Mononuclear cell (primary cell): ENCODE measurements at regions not wholly inside any gene's neighbourhood (a gene's known extent, or its start where the extent isn't known, plus 50 kb on each side); places are given as distances from the start of the nearest gene placed in this dataset.

ENCODE experiments used
- H3K27me3 ChIP-seq: 2 replicates; pipeline ENCODE4 v1.6.0; 2011; ENCODE audit warnings: low read length, control low read depth; ENCODE audit not compliant: insufficient read depth
- H3K4me1 ChIP-seq: 2 replicates; pipeline ENCODE4 v1.5.1; 2011; ENCODE audit warnings: mild to moderate bottlenecking, low read length, control low read depth; ENCODE audit not compliant: insufficient read depth
- H3K4me3 ChIP-seq: 2 replicates; pipeline ENCODE4 v1.5.1; 2011; ENCODE audit warnings: mild to moderate bottlenecking, low read length, moderate library complexity
- H3K9me3 ChIP-seq: 2 replicates; pipeline ENCODE4 v1.5.1; 2011; ENCODE audit warnings: low read depth, mild to moderate bottlenecking, control low read depth, low read length

DNA sequence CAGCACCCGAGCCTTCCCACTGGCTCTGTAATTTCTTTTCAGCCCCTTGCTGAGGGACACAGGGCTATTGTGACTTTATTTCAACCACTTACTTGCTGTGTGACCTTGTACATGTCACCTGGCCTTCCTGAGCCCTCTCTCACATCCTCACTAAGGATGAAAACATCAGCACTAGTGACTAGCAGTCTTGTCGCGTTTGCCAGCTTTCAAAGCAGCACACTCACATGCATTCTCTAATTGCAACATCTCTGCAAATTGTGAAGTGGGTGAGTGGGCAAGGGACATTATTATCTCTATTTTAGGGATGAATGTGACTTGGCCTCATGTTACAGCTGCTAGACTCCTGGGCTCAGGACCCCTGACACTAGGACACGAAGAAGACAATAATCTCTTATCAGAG, 144.5 kb downstream of the SEC61B start:
- Histone ChIP-seq H3K4me1 (peaks cover 9% of the 10 kb centered on the region), H3K27me3 (no peaks in the 10 kb centered on the region), H3K4me3 (no peak overlapping the region), H3K9me3 (no peaks in the 10 kb centered on the region)

GRCh38 chr9:99368341-99369326, 146.6 kb downstream of the SEC61B start:
- peaks cover 9% of the 10 kb centered on the region for H3K4me1 ChIP-seq
- H3K4me3 ChIP-seq = no peak overlapping the region
- H3K9me3 ChIP-seq = no peaks in the 10 kb centered on the region
- no peaks in the 10 kb centered on the region for H3K27me3 ChIP-seq

DNA sequence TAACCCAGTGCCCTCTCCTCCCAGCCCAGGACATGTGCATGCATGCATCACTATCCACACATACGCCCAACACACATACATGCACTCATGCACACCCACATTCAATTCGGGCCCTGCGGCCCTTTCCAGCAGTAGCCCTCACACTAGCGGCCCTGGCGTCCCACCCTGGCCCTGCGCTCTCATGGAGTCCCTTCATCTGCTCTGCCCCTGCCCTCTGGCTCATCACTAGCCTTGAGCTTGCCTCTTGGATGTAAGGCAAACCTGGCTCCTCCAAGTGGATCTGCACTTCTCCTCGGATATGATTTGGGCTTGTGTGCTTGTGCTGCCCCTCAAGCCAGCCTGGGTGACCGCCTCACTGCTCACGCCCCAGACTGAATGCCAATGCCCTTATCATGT, 147.2 kb downstream of the SEC61B start:
- no peak overlapping the region for H3K4me3 ChIP-seq
- no peaks in the 10 kb centered on the region for H3K27me3 ChIP-seq
- H3K4me1 ChIP-seq = peaks cover 9% of the 10 kb centered on the region

GRCh38 chr9:99370376-99370775, 148.3 kb downstream of the SEC61B start:
- Histone ChIP-seq H3K4me1 (peaks cover 9% of the 10 kb centered on the region), H3K4me3 (no peak overlapping the region), H3K27me3 (no peaks in the 10 kb centered on the region), H3K9me3 (no peaks in the 10 kb centered on the region)

More for the DNA sequence above, 147.2 kb downstream of the SEC61B start:
- H3K9me3 ChIP-seq = no peaks in the 10 kb centered on the region

DNA sequence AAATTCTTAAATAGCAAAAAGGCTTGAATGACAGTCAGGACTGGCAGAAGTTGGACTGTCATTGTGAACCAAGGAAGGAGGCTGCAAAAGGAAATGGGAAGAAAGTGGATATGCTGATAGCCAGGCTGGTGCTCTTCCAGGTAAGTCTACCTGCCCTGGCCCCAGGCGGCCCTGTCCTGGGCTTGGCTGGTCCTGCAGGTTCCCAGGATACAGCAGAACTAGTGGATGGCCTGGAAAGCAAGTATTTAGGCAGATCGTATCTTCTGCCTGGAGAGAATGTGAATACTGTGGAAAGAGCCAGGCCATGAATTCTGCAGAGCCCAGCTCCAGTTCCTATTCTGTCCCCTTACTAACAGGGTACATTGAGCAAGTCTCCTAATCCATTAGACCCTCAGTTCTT, 149.3 kb downstream of the SEC61B start:
- Histone ChIP-seq H3K27me3 (peaks cover 1% of the 10 kb centered on the region), H3K4me3 (no peak overlapping the region), H3K4me1 (peaks cover 9% of the 10 kb centered on the region), H3K9me3 (no peaks in the 10 kb centered on the region)

GRCh38 chr9:99373912-99374311, 151.8 kb downstream of the SEC61B start:
- Histone ChIP-seq H3K27me3 (peaks cover 2% of the 10 kb centered on the region), H3K9me3 (no peaks in the 10 kb centered on the region), H3K4me3 (no peak overlapping the region), H3K4me1 (no peaks in the 10 kb centered on the region)

DNA sequence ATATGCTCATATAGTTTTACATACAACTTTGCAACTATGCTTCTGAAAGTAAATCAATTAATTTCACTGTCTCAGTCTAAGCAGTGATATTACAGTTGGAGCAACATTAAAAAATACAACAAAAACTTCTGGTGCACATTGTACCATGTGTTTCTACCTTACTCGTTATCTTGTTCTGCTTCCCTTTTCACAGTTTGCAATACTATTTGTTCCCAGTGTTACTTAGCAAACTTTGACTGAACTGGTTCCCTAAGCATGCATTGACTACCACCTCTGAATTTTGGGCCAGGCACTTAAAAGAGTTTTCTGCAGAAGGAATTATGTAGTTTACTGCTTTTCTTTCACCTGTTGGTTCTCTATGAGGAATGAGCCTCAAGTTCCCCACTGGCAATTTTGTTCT, 152.7 kb downstream of the SEC61B start:
- Histone ChIP-seq H3K4me1 (no peaks in the 10 kb centered on the region), H3K27me3 (peaks cover 2% of the 10 kb centered on the region), H3K9me3 (no peaks in the 10 kb centered on the region), H3K4me3 (no peak overlapping the region)

GRCh38 chr9:99375481-99375880, 153.4 kb downstream of the SEC61B start:
- H3K4me3 ChIP-seq = no peak overlapping the region
- peaks cover 2% of the 10 kb centered on the region for H3K27me3 ChIP-seq
- no peaks in the 10 kb centered on the region for H3K4me1 ChIP-seq
- no peaks in the 10 kb centered on the region for H3K9me3 ChIP-seq

DNA sequence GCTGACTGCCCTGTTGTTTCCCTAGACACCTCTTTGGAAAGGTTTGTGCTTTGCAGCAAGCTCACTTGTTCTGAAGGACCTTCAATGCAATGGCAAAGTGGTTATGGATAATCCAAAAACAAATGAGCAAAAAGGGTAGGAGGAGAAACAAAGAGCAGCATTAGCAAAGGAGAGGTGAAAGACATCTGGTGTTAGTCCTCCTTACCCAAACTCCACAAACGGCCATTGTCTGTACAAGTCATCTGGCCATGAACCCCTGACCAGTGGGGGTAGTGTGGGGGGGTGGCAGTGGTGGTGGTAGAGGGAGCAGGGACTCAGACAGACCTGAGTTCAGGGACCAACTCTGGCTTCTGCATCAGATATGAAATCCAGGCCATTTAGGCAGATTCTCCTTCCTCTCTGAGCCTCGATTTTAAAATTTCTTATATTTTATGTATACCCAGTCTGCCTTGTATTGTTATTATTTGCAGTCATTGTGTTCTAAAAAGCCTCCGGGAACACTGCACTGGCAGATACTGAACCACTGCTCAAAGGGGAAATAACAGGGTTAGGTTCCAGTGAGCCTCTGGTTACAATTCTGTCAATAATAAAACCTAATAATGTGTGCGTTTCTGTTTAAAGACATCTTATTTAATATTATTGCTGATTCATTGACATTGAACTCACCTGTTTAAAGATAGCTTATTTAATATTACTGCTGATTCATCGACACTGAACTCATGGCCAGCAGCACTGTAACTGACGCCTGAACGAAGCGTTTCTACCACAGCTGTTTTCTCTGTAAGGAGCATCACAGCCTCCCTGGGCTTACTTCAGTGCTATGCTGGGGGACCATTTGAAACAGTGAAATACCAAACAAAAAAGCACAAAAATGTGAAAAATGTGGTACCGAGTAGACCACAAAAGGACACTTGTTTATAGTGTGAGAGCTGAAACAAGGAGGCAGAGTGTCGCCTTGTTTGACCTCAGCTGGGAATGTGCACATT, 156.0 kb downstream of the SEC61B start:
- peaks cover 2% of the 10 kb centered on the region for H3K27me3 ChIP-seq

GRCh38 chr9:99383536-99383935, 161.5 kb downstream of the SEC61B start:
- Histone ChIP-seq H3K27me3 (no peaks in the 10 kb centered on the region), H3K4me1 (no peaks in the 10 kb centered on the region), H3K9me3 (no peaks in the 10 kb centered on the region), H3K4me3 (no peak overlapping the region)

More for the DNA sequence above, 156.0 kb downstream of the SEC61B start:
- no peaks in the 10 kb centered on the region for H3K4me1 ChIP-seq
- H3K9me3 ChIP-seq = no peaks in the 10 kb centered on the region
- no peak overlapping the region for H3K4me3 ChIP-seq

- H3K4me1 ChIP-seq = no peaks in the 10 kb centered on the region
- no peaks in the 10 kb centered on the region for H3K27me3 ChIP-seq
- H3K9me3 ChIP-seq = no peaks in the 10 kb centered on the region
- H3K4me3 ChIP-seq = no peak overlapping the region
Observed at GRCh38 chr9:99385215-99385614, 163.1 kb downstream of the SEC61B start.

GRCh38 chr9:99385814-99386279, 163.8 kb downstream of the SEC61B start:
- H3K9me3 ChIP-seq = no peaks in the 10 kb centered on the region
- H3K4me3 ChIP-seq = no peak overlapping the region
- H3K4me1 ChIP-seq = no peaks in the 10 kb centered on the region
- no peaks in the 10 kb centered on the region for H3K27me3 ChIP-seq

GRCh38 chr9:99387431-99387830, 165.3 kb downstream of the SEC61B start:
- Histone ChIP-seq H3K4me1 (no peaks in the 10 kb centered on the region), H3K9me3 (no peaks in the 10 kb centered on the region), H3K4me3 (no peak overlapping the region), H3K27me3 (no peaks in the 10 kb centered on the region)

DNA sequence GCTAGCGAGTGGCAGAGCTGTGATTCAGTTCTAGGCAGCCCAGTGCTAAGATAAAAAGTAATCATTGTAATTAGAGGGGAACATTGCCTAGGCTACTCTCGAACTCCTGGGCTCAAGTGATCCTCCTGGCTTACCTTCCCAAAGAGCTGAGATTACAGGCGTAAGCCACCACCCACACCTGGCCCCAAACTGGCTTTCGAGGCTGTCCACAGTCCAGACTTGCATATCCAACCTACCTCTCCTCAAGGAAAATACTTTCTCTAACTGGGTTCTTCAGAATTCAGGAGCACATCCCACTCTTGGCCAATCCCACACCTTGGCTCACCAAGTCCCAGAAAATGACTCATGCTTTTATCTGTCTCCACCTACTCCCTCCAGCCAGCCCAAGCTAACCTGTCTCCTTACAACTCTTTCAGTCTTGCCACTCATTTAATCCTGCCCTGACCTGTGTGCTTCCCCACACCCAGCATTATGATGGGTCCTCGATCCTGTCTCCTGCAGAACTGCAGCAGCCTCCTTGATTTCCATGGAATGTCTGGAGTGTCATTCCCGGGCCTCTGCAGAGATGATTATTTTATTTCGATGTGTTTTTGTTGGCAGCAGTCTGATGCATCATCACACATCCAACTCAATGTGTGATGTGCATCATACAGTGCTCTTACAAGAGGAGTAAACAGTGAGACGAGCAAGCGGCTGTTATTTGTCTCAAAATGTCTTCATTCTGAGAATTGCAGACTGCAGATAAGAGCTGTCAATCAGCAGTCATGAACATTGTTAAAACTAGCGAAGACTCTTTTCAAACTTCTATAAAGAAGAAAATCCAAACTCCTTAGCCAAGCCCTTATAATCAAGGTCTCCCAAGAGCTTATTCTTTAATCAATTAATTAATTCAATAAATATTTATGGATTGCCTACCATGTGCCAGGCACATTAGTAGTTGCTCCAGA, 167.3 kb downstream of the SEC61B start:
- no peaks in the 10 kb centered on the region for H3K9me3 ChIP-seq
- no peaks in the 10 kb centered on the region for H3K27me3 ChIP-seq
- no peaks in the 10 kb centered on the region for H3K4me1 ChIP-seq
- H3K4me3 ChIP-seq = no peak overlapping the region
